GM12875 (cell line): ENCODE measurements at regions not wholly inside any gene's neighbourhood (a gene's known extent, or its start where the extent isn't known, plus 50 kb on each side); places are given as distances from the start of the nearest gene placed in this dataset.

Experiments
- H3K4me3 ChIP-seq: one replicate; pipeline ENCODE4 v1.5.1; 2011; ENCODE audit warnings: low read depth, low read length, control low read depth
- CTCF ChIP-seq: IDR thresholded peaks from 2 replicates; pipeline ENCODE4 v1.5.1; 2011; ENCODE audit warnings: low read depth, mild to moderate bottlenecking, control low read depth, inconsistent platforms, low read length, moderate library complexity, borderline replicate concordance; ENCODE audit not compliant: insufficient read depth

GRCh38 chr2:122481244-122481622 is 725.8 kb downstream of the TSN start:
- TF ChIP-seq CTCF = no peak

GRCh38 chr2:122481717-122482116 is 726.3 kb downstream of the TSN start:
- TF ChIP-seq CTCF = no peak
- no peak overlapping the region for H3K4me3 ChIP-seq

More at GRCh38 chr2:122481244-122481622, 725.8 kb downstream of the TSN start:
- no peak overlapping the region for H3K4me3 ChIP-seq

- no peak for TF ChIP-seq CTCF
- H3K4me3 ChIP-seq = no peak overlapping the region
Observed at GRCh38 chr2:122486086-122486485, 730.6 kb downstream of the TSN start.

DNA sequence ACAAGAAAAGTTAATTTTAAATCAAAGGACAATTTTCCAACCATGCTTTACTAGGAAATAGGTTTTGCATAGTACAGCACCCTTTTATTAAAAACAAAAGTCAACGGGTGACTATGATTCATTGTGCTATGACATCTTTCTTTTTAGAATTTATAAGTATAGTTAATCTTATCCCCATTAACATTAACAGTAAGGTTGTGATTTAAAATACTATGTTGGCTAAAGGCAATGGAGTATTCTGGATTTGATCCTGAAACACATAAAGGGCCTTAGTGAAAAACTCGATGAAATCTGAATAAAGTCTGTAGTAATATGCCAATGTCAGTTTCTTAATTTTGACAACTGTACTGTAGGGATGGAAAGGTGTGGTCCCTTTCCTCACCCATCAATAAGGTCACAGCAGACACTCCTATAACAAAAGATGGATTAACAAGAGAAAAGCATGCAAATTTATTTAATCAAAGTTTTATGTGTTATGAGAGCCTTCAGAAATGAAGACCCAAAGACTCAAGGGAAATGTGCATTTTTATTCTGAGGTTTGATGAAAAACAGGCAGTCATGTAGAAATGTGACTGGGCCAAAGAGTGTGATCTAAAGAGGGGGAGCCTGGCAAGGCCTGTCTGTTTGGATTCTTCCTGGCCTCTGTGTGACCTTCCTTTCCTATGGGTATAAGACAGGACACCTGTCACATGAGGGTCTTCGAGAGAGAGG is 731.4 kb downstream of the TSN start:
- no peak overlapping the region for H3K4me3 ChIP-seq
- TF ChIP-seq CTCF = no peak

- no peak for TF ChIP-seq CTCF
- H3K4me3 ChIP-seq = no peak overlapping the region
Observed at GRCh38 chr2:122491011-122491410, 735.6 kb downstream of the TSN start.

DNA sequence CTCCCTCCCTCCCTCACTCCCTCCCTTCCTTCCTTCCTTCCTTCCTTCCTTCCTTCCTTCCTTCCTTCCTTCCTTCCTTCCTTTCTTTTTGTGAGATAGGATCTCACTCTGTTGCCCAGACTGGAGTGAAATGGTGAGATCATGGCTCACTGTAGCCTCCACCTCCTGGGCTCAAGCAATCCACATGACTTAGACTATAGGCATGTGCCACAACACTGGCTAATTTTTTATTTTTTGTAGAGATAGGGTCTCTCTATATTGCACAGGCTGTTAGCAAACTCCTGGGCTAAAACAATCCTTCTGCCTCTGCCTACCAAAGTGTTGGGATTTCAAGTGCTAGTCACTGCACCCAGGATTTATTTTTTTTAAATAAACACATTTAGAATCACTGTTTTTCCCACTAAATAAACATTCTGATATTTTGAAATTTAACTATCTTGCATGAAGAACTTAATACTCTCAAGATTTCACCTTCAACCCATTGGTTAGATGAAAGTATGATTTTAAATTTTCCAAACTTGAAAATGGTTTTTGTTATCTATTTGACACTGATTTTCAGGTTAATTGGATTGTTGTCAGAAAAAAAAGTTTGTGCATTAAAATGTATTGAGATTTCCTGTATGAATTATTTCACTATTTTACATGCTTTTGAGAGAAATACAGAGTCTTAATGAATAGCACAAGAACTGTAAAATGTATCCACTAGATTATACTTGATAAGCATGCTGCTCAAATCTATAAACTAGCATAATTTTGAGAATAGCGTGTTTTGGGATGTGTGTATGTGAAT is 745.1 kb downstream of the TSN start:
- no peak for TF ChIP-seq CTCF
- no peak overlapping the region for H3K4me3 ChIP-seq

GRCh38 chr2:122506620-122507019 is 751.2 kb downstream of the TSN start:
- TF ChIP-seq CTCF = no peak
- H3K4me3 ChIP-seq = no peak overlapping the region
